ENCODE measurements at regions not wholly inside any gene's neighbourhood (a gene's known extent, or its start where the extent isn't known, plus 50 kb on each side); places are given as distances from the start of the nearest gene placed in this dataset.
"Not testable (repeated sequence)": the region's sequence is repeated elsewhere in the genome, so short reads cannot be mapped to it uniquely, and the experiment has no call there.

GRCh38 chr6:141843178-141843834, 289.4 kb upstream of the GJE1 start:
- no peak for DNase-seq
- H3K27ac Mint-ChIP-seq: no peak overlapping the region
- H3K36me3 Mint-ChIP-seq (ENCODE audit: low read depth): no peaks in the 10 kb centered on the region
- H3K27me3 Mint-ChIP-seq: no peaks in the 10 kb centered on the region
- POLR2A ChIA-PET: no interaction called here
- CTCF ChIA-PET: no interaction called here
- peaks cover 8% of the 10 kb centered on the region for H3K4me1 Mint-ChIP-seq
- no peak overlapping the region for H3K4me3 Mint-ChIP-seq
- no peaks in the 10 kb centered on the region for H3K9me3 Mint-ChIP-seq

GRCh38 chr6:141833001-141833655, 299.6 kb upstream of the GJE1 start:
- H3K36me3 Mint-ChIP-seq (ENCODE audit: low read depth): no peaks in the 10 kb centered on the region
- no peaks in the 10 kb centered on the region for H3K4me1 Mint-ChIP-seq
- no peaks in the 10 kb centered on the region for H3K27me3 Mint-ChIP-seq
- POLR2A ChIA-PET: no interaction called here
- H3K4me3 Mint-ChIP-seq: no peak overlapping the region
- no peak overlapping the region for H3K27ac Mint-ChIP-seq
- H3K9me3 Mint-ChIP-seq: no peaks in the 10 kb centered on the region
- CTCF ChIA-PET: no interaction called here
- no peak for DNase-seq

- no peaks in the 10 kb centered on the region for H3K27me3 Mint-ChIP-seq
- H3K4me1 Mint-ChIP-seq: no peaks in the 10 kb centered on the region
- H3K27ac Mint-ChIP-seq: no peak overlapping the region
- no peaks in the 10 kb centered on the region for H3K9me3 Mint-ChIP-seq
- POLR2A ChIA-PET: no interaction called here
- no peak overlapping the region for H3K4me3 Mint-ChIP-seq
- no peak for DNase-seq
- no peaks in the 10 kb centered on the region for H3K36me3 Mint-ChIP-seq (ENCODE audit: low read depth)
- CTCF ChIA-PET: no interaction called here
These were observed 302.2 kb upstream of the GJE1 start for GRCh38 chr6:141830530-141830929.

GRCh38 chr6:141829566-141830360, 303.0 kb upstream of the GJE1 start:
- no peak for DNase-seq
- Mint-ChIP-seq H3K27ac (no peak overlapping the region), H3K4me3 (no peak overlapping the region), H3K27me3 (no peaks in the 10 kb centered on the region), H3K36me3 (ENCODE audit: low read depth) (no peaks in the 10 kb centered on the region), H3K4me1 (no peaks in the 10 kb centered on the region), H3K9me3 (no peaks in the 10 kb centered on the region)
- POLR2A ChIA-PET: no interaction called here
- CTCF ChIA-PET: no interaction called here

- POLR2A ChIA-PET: no interaction called here
- no peak overlapping the region for H3K4me3 Mint-ChIP-seq
These were observed 308.4 kb upstream of the GJE1 start for GRCh38 chr6:141824350-141824749.

GRCh38 chr6:141815039-141815438, 317.7 kb upstream of the GJE1 start:
- H3K4me3 Mint-ChIP-seq; DNase-seq; H3K4me1 Mint-ChIP-seq; H3K27ac Mint-ChIP-seq; H3K36me3 Mint-ChIP-seq (ENCODE audit: low read depth); POLR2A ChIA-PET; H3K9me3 Mint-ChIP-seq; H3K27me3 Mint-ChIP-seq; CTCF ChIA-PET: not testable (repeated sequence)

More at GRCh38 chr6:141824350-141824749, 308.4 kb upstream of the GJE1 start:
- Mint-ChIP-seq H3K9me3 (peaks cover 2% of the 10 kb centered on the region), H3K4me1 (no peaks in the 10 kb centered on the region), H3K36me3 (ENCODE audit: low read depth) (no peaks in the 10 kb centered on the region), H3K27me3 (no peaks in the 10 kb centered on the region), H3K27ac (no peak overlapping the region)
- DNase-seq: no peak
- CTCF ChIA-PET: no interaction called here

GRCh38 chr6:141809901-141810300, 322.8 kb upstream of the GJE1 start:
- Mint-ChIP-seq H3K36me3 (ENCODE audit: low read depth) (no peaks in the 10 kb centered on the region), H3K27me3 (no peaks in the 10 kb centered on the region), H3K9me3 (no peaks in the 10 kb centered on the region), H3K4me3 (no peak overlapping the region), H3K4me1 (no peaks in the 10 kb centered on the region), H3K27ac (no peak overlapping the region)
- DNase-seq: no peak
- ChIA-PET POLR2A (no interaction called here), CTCF (no interaction called here)

- Mint-ChIP-seq H3K36me3 (ENCODE audit: low read depth) (no peaks in the 10 kb centered on the region), H3K9me3 (no peaks in the 10 kb centered on the region), H3K4me1 (no peaks in the 10 kb centered on the region), H3K27ac (no peak overlapping the region), H3K27me3 (no peaks in the 10 kb centered on the region), H3K4me3 (no peak overlapping the region)
- no peak for DNase-seq
- CTCF ChIA-PET: no interaction called here
- POLR2A ChIA-PET: no interaction called here
These were observed 324.1 kb upstream of the GJE1 start for GRCh38 chr6:141808662-141809061.

- POLR2A ChIA-PET; H3K36me3 Mint-ChIP-seq (ENCODE audit: low read depth); DNase-seq; H3K4me1 Mint-ChIP-seq; H3K4me3 Mint-ChIP-seq; H3K9me3 Mint-ChIP-seq; CTCF ChIA-PET; H3K27me3 Mint-ChIP-seq; H3K27ac Mint-ChIP-seq: not testable (repeated sequence)
These were observed 331.8 kb upstream of the GJE1 start for GRCh38 chr6:141800973-141801372.

- Mint-ChIP-seq H3K27me3 (no peaks in the 10 kb centered on the region), H3K36me3 (ENCODE audit: low read depth) (no peaks in the 10 kb centered on the region), H3K27ac (no peak overlapping the region), H3K4me3 (no peak overlapping the region), H3K4me1 (no peaks in the 10 kb centered on the region), H3K9me3 (no peaks in the 10 kb centered on the region)
- ChIA-PET CTCF (no interaction called here), POLR2A (no interaction called here)
- no peak for DNase-seq
These were observed 341.8 kb upstream of the GJE1 start for GRCh38 chr6:141790921-141791320.

GRCh38 chr6:141788096-141788495, 344.6 kb upstream of the GJE1 start:
- no peak overlapping the region for H3K4me3 Mint-ChIP-seq
- H3K36me3 Mint-ChIP-seq (ENCODE audit: low read depth): no peaks in the 10 kb centered on the region
- CTCF ChIA-PET: no interaction called here
- H3K9me3 Mint-ChIP-seq: no peaks in the 10 kb centered on the region
- no peaks in the 10 kb centered on the region for H3K4me1 Mint-ChIP-seq
- POLR2A ChIA-PET: no interaction called here
- no peak for DNase-seq
- H3K27me3 Mint-ChIP-seq: no peaks in the 10 kb centered on the region
- no peak overlapping the region for H3K27ac Mint-ChIP-seq

- no peak overlapping the region for H3K4me3 Mint-ChIP-seq
- no peaks in the 10 kb centered on the region for H3K27me3 Mint-ChIP-seq
- CTCF ChIA-PET: no interaction called here
- H3K27ac Mint-ChIP-seq: no peak overlapping the region
- POLR2A ChIA-PET: no interaction called here
- no peaks in the 10 kb centered on the region for H3K4me1 Mint-ChIP-seq
- no peaks in the 10 kb centered on the region for H3K9me3 Mint-ChIP-seq
- DNase-seq: no peak
- no peaks in the 10 kb centered on the region for H3K36me3 Mint-ChIP-seq (ENCODE audit: low read depth)
These were observed 349.1 kb upstream of the GJE1 start for GRCh38 chr6:141783585-141783984.

- CTCF ChIA-PET: no interaction called here
- POLR2A ChIA-PET: no interaction called here
These were observed 352.4 kb upstream of the GJE1 start for GRCh38 chr6:141780296-141780695.

GRCh38 chr6:141764388-141764787, 368.3 kb upstream of the GJE1 start:
- Mint-ChIP-seq H3K4me1 (no peaks in the 10 kb centered on the region), H3K27ac (no peak overlapping the region), H3K27me3 (no peaks in the 10 kb centered on the region), H3K9me3 (no peaks in the 10 kb centered on the region), H3K36me3 (ENCODE audit: low read depth) (no peaks in the 10 kb centered on the region), H3K4me3 (no peak overlapping the region)
- no peak for DNase-seq
- POLR2A ChIA-PET: no interaction called here
- CTCF ChIA-PET: no interaction called here

More at GRCh38 chr6:141780296-141780695, 352.4 kb upstream of the GJE1 start:
- no peak for DNase-seq
- H3K36me3 Mint-ChIP-seq (ENCODE audit: low read depth): no peaks in the 10 kb centered on the region
- H3K9me3 Mint-ChIP-seq: no peaks in the 10 kb centered on the region
- H3K4me3 Mint-ChIP-seq: no peak overlapping the region
- H3K27ac Mint-ChIP-seq: no peak overlapping the region
- no peaks in the 10 kb centered on the region for H3K27me3 Mint-ChIP-seq
- no peaks in the 10 kb centered on the region for H3K4me1 Mint-ChIP-seq

Measured in activated CD4-positive, alpha-beta T cell treated with anti-CD3 and anti-CD28 coated beads, Interleukin-2, amount 10 ng/mL, durations not matched to agents 7 days and 5 days (primary cell).